ENCODE measurements at regions not wholly inside any gene's neighbourhood (a gene's known extent, or its start where the extent isn't known, plus 50 kb on each side); places are given as distances from the start of the nearest gene placed in this dataset.
"Not testable (repeated sequence)": the region's sequence is repeated elsewhere in the genome, so short reads cannot be mapped to it uniquely, and the experiment has no call there.

DNA sequence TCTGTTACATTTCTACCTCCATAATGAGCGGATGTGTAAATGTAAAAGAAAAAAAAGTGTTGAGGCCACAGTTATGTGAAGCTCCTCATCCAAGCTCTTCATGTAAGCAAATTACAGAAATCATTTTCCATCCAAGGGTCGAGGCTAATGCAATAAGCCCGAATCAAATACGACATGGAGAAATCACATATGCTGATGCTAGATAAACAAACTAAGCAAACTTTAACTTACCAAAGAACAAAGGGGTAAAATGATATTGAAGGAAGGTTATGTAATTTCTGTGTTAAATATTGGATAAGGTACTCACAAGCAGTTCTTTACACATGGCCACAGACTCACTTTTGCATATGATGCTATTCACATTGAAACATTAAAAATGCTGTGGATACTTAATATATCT, 310.2 kb upstream of the ID2 start:
- DNase-seq = no peak

DNA sequence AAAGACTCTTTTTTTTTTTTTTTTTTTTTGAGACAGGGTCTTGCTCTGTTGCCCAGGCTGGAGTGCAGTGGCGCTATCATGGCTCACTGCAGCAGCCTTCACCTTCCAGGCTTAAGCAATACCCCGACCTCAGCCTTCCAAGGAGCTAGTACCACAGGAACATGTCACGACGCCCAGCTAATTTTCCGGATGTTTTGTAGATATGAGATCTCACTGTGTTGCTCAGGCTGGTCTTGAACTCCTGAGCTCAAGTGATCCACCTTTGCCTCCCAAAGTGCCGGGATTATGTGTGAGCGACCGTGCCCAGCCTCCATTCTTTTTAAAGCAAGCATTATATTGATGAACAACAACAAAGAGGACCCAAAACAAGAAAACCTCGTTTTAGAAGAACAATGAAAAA, 307.1 kb upstream of the ID2 start:
- DNase-seq = no peak

- no peak for DNase-seq
Observed at GRCh38 chr2:8376603-8377410, 305.0 kb upstream of the ID2 start.

- DNase-seq = no peak
Observed at GRCh38 chr2:8378016-8378810, 303.6 kb upstream of the ID2 start.

- no peak for DNase-seq
Observed at GRCh38 chr2:8379128-8379527, 302.7 kb upstream of the ID2 start.

- DNase-seq = no peak
Observed at GRCh38 chr2:8379549-8379948, 302.3 kb upstream of the ID2 start.

- no peak for DNase-seq
Observed at GRCh38 chr2:8380026-8380425, 301.8 kb upstream of the ID2 start.

- DNase-seq = no peak
Observed at GRCh38 chr2:8380566-8380965, 301.3 kb upstream of the ID2 start.

DNA sequence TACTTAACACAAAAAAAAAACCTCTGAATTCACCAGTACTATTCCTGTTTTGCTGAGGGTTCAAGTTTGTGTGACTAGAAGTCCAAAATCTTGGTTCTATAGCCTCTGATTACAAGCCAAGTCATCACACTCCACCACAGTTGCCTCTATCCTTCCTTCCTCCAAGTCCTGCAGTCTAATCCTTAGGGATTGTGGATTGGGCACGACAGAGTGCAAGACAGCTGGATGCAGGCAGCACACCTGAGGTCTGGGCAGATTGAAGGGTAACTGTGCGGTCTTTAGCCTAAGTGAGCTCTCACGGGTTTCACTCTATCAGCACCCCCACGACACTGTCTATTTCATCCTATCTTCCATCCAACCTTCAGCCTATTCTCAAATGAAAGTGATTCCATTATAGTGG, 299.4 kb upstream of the ID2 start:
- DNase-seq = no peak

DNA sequence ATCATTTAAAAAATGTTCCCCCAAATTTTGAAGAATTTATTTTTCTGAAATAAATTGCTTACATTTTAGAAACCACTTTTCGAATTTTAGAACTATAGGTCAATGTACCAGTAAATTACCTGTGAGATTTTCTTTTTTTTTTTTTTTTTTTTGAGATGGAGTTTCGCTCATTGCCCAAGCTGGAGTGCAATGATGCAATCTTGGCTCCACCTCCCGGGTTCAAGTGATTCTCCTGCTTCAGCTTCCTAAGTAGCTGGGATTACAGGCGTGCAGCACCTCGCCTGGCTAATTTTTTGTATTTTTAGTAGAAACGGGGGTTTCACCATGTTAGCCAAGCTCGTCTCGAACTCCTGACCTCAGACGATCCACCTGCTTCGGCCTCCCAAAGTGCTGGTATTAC, 295.1 kb upstream of the ID2 start:
- not testable (repeated sequence) for DNase-seq

DNA sequence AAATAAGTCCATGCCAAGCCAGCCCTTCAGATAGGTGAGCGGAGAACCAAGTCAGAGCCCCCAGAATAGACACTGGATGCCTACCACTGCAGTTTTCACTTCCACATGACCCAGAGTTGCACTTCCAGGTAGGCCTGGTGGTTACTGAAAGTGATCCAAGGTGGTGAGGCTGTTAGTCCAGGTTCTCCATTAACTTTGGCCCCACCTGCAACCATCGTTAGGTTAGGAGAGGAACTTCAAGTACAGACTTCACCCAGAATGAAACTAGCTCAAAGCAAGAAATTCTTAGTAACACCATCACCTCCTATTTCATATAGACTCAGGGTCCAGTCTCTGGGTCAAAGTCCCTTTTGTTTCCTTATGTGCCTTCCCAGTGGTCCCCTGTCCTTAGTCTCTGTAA, 293.1 kb upstream of the ID2 start:
- no peak for DNase-seq

GRCh38 chr2:8389431-8390108, 292.3 kb upstream of the ID2 start:
- DNase-seq = no peak

DNA sequence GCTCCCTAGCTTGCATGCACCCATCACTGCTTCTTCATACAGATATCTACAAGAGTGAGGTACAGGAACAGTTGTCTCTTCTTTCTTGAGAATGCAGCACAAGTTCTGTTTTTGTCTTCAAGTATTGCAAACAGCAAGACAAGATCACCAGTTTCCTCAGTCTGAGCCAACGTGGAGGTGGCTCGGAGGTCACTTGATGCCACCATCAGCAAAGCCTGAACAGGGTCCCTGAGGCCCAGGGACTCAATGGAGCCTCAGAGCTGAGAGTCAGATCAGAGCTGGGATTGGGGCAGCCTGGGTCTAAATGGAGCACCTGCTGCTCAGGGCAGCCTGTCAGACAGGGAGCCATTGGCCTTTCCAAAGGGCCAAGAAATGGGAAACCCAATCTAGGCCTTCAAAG, 290.7 kb upstream of the ID2 start:
- no peak for DNase-seq

DNA sequence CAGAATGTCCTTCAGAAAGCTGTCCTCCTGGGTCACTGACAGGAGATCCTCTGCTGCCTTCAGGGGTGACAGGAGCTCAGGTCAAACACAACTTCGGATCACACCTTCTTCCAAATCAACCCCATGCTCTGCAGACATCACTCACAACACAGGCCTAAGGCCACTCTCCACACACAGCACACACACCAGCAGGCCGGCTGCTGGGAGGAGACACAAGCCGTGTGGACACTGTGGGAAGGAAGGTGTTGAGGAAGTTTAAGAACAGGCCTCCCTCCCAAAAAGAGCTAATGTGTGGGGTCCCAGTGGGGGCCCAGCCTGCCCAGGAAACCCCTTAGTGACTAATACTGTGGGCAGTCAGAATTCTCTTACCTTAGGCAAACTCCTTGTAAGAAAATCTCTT, 290.3 kb upstream of the ID2 start:
- DNase-seq = no peak

DNA sequence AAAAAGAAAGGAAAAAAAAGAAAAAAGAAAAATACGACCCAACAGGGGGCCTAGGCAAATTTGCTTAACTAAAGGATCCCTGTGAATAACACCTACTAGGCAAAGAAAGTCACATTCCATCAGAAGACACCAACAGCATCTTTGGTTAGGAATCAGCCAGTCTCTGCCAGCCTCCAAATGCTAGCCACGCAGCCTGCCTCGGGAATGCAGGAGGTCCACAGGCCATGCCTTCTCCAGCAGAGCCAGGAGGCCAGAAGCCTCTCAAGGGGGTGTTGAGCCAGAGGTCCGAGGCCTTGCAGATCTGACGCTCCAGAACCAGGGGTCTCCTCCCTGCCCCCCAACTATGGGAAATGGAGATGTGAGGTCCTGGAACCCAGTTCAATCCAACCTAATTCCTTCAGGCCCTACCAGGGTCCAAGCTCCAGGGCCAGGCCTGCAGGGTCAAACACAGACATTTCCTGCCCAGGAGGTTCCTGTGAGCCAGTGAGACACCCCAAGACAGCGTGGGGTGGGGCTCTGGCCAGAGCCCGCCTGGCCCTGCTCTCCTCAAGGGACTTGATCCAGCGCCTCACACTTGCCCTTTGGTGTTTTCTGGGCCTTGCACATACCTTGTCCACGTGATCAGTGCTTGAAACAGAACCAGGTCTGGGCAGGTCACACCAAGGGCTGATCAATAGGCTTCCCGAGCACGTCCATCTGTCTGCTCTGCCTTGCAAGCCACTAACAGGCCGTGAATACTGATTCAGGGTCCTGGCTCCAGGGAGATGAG, 289.6 kb upstream of the ID2 start:
- no peak for DNase-seq

DNA sequence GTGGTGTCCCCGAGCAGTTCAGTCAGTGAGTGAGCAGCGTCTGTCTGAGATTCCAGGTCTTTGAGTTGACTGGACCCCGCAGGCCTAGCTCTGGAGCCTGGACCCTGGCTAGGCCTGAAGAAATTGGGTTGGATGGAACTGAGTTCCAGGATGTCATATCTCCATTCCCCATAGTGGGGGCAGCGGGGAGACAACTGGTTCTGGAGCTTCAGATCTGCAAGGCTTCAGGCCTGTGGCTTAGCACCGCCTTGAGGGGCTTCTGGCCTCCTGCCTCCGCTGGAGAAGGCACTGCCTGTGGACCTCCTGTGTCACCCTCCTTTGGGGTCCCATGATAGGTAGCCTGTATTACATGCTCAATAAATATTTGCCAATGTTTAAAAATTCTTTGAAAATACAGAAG, 288.4 kb upstream of the ID2 start:
- no peak for DNase-seq

DNA sequence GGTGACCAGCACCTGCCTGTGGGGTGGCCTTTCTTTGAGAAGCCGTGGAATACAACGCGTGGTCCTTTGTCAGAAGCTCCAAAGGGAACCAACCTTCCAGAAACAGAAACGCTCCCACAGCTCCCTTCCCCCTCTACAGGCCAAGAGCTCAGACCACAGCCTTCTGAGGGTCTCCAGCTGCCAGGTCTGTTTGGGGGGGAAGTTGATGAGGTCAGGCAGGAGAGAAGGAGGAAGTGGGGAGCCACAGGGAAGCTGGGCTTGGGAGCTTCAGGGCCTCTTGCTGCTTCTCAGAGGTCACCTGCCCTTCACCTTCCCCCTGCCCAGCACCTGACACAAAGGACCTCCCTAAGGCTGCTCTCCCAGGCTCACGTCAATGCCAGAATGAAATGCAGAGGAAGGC, 287.7 kb upstream of the ID2 start:
- no peak for DNase-seq

DNA sequence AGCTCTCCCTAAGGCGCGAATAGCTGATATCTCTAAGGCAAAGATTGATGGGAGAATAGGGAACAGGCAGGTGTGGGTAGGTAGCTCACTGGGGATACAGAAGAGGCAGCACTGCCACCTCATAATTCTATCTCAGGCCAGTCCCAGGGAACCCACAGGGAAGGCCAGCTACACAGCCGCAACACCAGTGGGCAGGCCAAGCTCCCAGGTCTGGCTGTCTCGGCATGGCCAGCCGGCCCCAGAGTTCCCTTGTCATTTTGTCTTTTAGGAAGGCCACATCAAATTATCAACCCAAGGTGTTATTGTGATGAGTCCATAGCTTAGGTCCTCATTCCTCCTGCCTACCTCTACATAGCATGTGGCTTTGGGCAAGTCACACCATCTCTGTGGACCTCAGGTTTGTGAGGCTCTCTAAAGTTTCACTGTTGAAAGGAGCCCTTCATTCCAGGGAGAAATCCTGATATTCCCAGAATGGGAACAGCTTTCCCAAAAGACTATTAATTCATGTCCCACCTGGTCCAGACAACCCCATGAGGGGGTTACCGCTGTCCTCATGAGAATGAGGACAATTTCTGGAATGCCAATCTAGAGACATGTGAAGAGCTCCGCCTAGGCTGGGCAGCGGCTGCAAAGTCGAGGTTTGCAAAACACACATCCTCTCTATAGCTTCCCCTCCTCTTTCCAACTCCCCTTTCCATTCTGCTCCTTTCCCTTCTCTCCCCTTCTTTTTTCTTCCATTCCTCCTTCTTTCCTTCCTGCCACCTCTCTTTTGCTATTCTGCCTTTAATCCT, 287.1 kb upstream of the ID2 start:
- no peak for DNase-seq

DNA sequence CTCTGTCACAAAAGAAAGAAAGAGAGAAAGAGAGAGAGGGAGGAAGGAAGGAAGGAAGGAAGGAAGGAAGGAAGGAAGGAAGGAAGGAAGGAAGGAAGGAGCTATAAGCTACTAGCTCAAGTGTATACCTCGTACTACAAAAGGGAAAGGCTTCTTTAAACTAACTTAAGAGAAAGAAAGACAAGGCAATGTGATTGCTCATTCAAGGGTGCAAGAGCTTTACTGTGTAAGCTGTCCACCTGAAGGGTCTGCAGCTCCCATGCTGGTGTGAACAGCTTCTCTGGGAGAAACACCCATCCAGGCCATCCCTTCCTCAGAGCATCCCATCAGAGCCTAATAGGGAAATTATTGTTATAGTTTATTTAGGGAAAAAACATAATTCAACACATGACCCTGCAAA, 286.1 kb upstream of the ID2 start:
- DNase-seq = no peak

DNA sequence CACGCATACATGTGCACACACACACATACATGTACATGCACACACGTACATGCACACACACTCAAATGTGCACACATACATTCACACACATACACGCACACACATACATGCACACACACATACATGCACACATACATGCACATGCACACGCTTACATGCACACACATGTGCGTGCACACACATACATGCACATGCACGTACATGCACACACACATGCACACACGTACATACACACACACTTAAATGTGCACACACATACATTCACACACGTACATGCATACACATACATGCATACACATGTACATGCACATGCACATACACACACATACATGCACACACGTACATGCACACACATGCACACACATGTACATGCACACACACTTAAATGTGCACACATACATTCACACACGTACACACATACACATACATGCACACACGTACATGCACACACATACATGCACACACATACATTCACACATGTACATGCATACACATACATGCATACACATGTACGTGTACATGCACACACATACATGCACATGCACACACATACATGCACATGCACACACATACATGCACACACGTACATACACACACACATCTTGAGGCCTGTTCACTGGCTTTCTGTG, 283.7 kb upstream of the ID2 start:
- no peak for DNase-seq

GRCh38 chr2:8399731-8400130, 282.1 kb upstream of the ID2 start:
- DNase-seq = no peak

DNA sequence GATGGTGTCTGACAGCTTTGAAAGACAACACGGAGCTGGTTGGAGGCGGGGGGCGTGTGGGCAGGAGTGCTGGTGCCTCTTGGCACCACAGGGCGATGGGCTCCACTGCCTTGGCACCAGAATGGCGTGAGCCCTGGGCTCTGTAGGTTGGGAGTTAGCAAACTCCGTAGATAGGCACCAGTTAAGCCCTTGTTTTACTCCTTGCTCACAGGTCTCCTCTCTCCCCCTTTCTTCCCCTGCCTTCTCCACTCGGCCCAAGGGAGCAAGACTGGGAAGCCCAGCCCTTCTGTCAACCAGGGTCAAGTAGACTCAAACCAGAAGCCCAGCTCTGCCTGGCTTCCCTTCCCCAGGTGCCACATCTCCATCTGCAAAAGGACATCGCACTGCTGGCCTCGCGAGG, 281.7 kb upstream of the ID2 start:
- DNase-seq = no peak
